T-helper 2 cell treated with Interferon-gamma antibody and Interleukin-4, amounts not matched to agents 5 μg/mL and 100 μg/mL, for 36 hours (primary cell): ENCODE measurements at regions not wholly inside any gene's neighbourhood (a gene's known extent, or its start where the extent isn't known, plus 50 kb on each side); places are given as distances from the start of the nearest gene placed in this dataset.

Source experiments
- DNase-seq: peaks from one replicate; pipeline ENCODE4 v3.0.0; 2021; ENCODE audit warnings: low spot score
- H3K27ac Mint-ChIP-seq: one replicate; pipeline ENCODE4 v1.8.0; 2021; ENCODE audit warnings: mild to moderate bottlenecking, mixed read lengths
- H3K27me3 Mint-ChIP-seq: one replicate; pipeline ENCODE4 v1.8.0; 2021; ENCODE audit warnings: low read depth, mixed read lengths
- H3K36me3 Mint-ChIP-seq: one replicate; pipeline ENCODE4 v1.8.0; 2021; ENCODE audit warnings: low read depth, mixed read lengths
- H3K4me1 Mint-ChIP-seq: one replicate; pipeline ENCODE4 v1.8.0; 2021; ENCODE audit warnings: low read depth, mixed read lengths
- H3K4me3 Mint-ChIP-seq: one replicate; pipeline ENCODE4 v1.8.0; 2022; ENCODE audit warnings: mild to moderate bottlenecking, moderate library complexity, mixed read lengths
- H3K9me3 Mint-ChIP-seq: one replicate; pipeline ENCODE4 v1.8.0; 2021; ENCODE audit warnings: mixed read lengths

DNA sequence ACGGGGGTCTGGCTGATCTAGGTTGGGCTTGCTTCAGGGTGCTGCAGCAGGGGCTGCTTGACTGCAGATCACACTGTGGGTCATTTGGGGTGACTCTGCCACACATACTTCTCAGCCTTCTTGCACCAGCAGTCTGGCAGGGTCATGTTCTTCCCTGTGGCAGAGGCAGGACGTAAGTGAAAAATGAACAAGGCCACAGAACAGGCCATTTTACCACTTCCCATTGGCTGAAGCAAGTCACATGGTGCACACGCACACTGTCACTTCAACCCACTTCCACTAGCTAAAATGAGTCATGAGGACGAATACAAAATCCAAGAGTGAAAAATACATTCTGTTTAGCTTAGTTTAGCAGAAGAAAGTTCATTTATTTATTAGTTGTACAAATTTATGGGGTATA is 168.6 kb upstream of the GGTLC1 start:
- peaks cover 4% of the 10 kb centered on the region for H3K4me1 Mint-ChIP-seq
- no peaks in the 10 kb centered on the region for H3K9me3 Mint-ChIP-seq
- H3K27ac Mint-ChIP-seq, result no peak overlapping the region
- peaks cover 15% of the 10 kb centered on the region for H3K27me3 Mint-ChIP-seq
- H3K36me3 Mint-ChIP-seq, result no peaks in the 10 kb centered on the region
- no peak overlapping the region for H3K4me3 Mint-ChIP-seq
- DNase-seq, result no peak

DNA sequence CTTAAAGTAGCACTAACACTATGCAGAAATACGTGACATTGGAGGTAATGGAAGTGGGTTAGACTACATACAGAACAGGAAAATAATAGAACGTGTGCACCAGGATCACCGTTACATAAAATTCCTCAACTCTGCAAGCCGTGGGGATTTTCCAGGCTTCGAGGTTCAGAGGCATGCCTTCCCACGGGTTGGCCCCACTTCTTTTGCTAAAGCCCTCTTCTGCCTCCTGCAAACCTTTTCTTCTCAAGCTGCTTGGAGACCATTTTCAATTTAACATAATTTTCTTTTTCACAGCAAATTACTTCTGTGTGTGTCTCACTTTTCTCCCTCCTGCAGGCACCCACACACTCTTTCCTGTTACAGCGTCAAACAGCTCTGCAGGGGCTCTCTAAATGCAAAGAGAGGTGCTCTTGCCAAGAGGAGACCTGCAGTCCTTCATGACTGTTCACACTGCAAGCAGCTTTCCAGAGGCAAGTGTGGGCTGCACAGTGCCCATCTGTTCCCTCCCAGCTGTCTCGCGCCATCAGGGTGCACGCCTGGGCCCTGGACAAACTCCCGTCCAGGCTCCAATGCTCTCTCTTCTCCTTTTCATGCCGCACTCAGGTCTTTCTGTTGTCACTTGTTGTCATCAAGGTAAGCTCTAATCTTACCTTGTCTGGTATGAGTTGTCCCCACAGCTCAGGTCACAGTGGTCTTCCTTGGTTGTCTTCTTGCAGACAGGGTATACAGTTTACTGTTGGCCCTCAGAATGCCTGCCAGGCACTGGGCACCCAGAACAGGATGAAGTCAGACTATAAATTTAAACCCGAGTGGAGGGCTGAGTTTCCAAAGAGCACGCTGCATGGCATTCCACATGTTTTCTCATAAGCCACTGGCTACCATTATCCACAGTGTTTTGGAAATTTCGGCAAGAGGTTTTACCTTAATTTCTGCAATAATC is 164.8 kb upstream of the GGTLC1 start:
- DNase-seq, result no peak
- Mint-ChIP-seq H3K27me3 (peaks cover 15% of the 10 kb centered on the region), H3K9me3 (peaks cover 4% of the 10 kb centered on the region), H3K4me1 (peaks cover 11% of the 10 kb centered on the region), H3K36me3 (no peaks in the 10 kb centered on the region), H3K4me3 (no peak overlapping the region), H3K27ac (no peak overlapping the region)

DNA sequence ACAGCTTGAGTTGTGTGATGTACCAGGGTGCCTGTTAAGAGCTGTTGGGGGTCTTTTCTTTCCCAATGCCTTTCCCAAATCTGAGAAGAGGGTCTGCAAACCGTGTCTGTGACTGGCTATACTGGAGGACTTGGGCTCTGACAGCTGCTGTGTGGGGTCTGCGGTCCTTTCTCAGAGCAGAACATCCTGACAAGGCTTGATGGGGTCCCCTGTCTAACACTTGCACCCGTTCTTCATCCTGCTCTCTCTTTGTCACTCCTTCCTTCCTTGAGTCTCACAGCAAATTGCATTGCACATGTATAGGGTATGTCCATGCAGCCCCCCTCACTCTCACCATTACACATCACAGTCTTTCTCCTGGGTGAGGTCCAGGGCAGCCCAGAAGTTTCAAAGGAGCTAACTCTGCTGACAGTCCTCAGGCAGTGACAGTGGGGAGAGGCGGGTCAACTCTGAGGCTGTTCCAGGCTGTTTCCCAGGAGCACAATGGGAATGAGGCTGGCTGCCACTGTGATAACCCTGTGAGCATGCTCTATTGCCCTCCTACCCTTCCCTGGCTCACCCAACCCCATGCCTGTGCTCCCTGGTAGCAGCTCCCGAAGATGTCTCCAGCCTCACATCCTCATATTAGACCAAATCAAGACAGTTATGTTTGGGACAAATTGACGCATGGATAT is 163.2 kb upstream of the GGTLC1 start:
- Mint-ChIP-seq H3K4me3 (no peak overlapping the region), H3K9me3 (peaks cover 5% of the 10 kb centered on the region), H3K36me3 (no peaks in the 10 kb centered on the region), H3K27ac (no peak overlapping the region), H3K27me3 (peaks cover 15% of the 10 kb centered on the region), H3K4me1 (peaks cover 17% of the 10 kb centered on the region)
- no peak for DNase-seq

DNA sequence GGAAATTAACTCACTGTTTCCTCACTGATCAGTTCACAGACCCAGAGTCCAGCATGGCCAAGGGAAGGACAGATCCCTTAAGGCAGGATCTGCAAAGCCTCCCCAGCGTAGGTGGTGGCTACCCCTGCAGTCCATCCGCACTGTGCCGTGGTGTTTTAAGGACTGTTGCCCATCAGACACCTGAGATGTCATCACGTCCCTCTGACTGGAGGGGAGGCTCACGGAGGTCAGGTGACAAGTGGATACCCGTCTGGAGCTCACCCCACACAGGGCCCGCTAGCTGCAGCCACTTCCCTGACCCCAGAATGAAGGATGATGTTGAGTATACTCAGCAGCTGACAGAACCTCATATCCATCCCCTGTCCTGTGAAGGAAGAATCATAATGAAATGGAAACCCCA is 161.8 kb upstream of the GGTLC1 start:
- Mint-ChIP-seq H3K27me3 (peaks cover 17% of the 10 kb centered on the region), H3K4me3 (no peak overlapping the region), H3K4me1 (peaks cover 17% of the 10 kb centered on the region), H3K9me3 (peaks cover 5% of the 10 kb centered on the region), H3K36me3 (no peaks in the 10 kb centered on the region), H3K27ac (no peak overlapping the region)
- no peak for DNase-seq

DNA sequence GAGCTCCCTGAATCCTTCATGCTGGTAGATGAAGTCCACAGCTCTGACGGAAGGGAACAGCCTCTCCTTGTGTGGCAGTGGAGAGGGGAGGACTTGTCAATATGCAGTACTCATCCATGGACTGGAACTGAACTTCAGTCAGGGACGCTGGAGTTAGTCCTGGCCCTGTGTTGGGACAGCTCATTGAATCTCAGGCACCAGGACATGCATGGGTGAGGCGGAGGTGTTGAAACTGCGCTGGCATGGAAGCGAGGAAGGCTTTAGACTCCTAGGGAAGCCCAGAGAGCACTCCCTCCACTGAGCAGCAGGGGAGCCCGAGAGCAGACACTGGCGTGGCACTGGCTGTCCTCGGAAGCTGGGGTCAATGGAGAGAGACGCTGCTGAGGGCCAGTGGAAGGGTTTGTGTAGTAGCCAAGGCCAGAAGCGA is 161.3 kb upstream of the GGTLC1 start:
- Mint-ChIP-seq H3K27ac (no peak overlapping the region), H3K4me3 (no peak overlapping the region)
- DNase-seq, result no peak

DNA sequence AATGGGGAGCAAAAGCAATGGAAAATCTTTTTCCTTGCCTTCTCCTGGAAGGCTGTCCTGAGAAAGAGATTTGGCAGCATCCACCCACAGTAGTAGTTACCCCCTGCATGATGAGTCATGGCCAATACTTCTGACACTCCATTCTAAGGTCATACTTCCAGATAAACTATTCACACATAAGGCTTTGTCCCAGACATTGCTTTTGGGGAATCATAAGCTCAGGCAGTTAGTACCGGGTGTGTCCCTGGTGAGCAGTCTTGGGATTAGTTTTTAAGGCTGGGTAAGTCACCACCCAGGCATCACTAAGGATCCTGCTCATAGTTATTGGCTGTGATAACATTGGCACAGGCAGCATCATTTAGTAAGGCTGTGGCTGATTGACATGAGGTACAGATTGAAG is 160.6 kb upstream of the GGTLC1 start:
- no peak for DNase-seq

More for the DNA sequence above, 161.3 kb upstream of the GGTLC1 start:
- Mint-ChIP-seq H3K36me3 (no peaks in the 10 kb centered on the region), H3K4me1 (peaks cover 19% of the 10 kb centered on the region), H3K27me3 (peaks cover 15% of the 10 kb centered on the region), H3K9me3 (peaks cover 5% of the 10 kb centered on the region)

DNA sequence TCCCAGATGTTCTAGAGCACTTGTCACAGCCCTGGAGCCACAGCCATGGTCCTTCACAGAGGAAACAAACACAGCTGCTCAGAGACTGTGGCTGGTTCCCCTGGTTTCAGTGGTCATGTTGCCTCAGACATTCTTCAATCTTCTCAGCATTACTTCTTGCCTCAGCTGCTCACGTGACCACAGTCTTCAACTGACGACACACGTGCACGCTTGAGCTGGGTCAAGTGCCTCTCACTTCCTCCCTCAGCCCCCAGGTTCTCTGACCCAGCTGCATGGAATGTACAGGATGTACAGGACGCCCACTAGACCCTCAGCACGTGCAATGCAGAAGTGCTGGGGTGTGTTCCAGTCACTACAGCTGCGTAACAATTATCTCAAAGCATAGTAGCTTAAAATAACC is 159.8 kb upstream of the GGTLC1 start:
- H3K4me3 Mint-ChIP-seq, result peak overlapping the region; percentile 33

More for the DNA sequence above, 160.6 kb upstream of the GGTLC1 start:
- Mint-ChIP-seq H3K9me3 (peaks cover 5% of the 10 kb centered on the region), H3K4me3 (no peak overlapping the region), H3K4me1 (peaks cover 19% of the 10 kb centered on the region), H3K27ac (no peak overlapping the region), H3K27me3 (peaks cover 8% of the 10 kb centered on the region), H3K36me3 (no peaks in the 10 kb centered on the region)

DNA sequence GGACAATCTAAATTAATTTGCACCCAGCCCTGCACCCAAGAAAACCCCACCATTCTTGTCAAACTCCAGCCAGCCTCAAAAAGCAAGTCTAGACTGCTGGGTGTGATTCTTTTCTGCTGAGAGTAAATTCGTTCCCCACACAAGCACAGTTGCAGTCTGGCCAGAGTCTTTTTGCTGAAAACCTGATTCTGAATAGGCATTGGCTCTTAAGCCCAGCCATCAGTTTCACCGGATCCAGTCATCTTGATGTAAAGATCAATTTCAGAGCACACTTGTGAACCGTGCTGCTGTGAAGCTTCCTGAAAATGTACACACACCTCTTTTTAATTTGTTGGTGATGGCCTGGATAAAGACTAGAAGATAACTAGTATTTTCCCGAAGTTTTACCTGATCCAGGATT is 159.4 kb upstream of the GGTLC1 start:
- H3K27ac Mint-ChIP-seq, result no peak overlapping the region
- H3K36me3 Mint-ChIP-seq, result no peaks in the 10 kb centered on the region
- no peak for DNase-seq
- peaks cover 19% of the 10 kb centered on the region for H3K4me1 Mint-ChIP-seq
- no peak overlapping the region for H3K4me3 Mint-ChIP-seq
- peaks cover 5% of the 10 kb centered on the region for H3K27me3 Mint-ChIP-seq
- peaks cover 5% of the 10 kb centered on the region for H3K9me3 Mint-ChIP-seq

More for the DNA sequence above, 159.8 kb upstream of the GGTLC1 start:
- Mint-ChIP-seq H3K9me3 (peaks cover 5% of the 10 kb centered on the region), H3K36me3 (no peaks in the 10 kb centered on the region), H3K4me1 (peaks cover 19% of the 10 kb centered on the region), H3K27ac (peak overlapping the region; percentile 7), H3K27me3 (peaks cover 5% of the 10 kb centered on the region)
- DNase-seq, result peak; percentile 9

DNA sequence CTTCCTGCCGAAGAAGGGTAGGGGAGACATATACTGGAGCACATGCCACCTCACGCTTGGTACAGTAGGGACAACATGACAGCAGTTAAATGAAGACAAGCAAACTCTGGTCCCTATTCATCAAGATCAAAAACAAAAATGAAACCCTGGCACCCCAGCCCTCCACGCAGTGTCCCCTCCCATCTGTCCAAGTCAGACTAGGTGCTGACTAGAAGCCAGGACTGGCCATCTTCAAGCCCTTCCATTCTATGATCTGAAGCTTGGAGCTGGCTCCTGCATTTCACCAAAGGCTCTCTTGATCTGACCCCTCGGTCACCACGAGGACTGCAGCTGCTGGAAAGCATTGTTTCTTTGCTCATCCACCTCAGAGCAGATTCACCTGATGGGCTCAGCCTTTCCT is 158.9 kb upstream of the GGTLC1 start:
- H3K27ac Mint-ChIP-seq, result no peak overlapping the region
- no peaks in the 10 kb centered on the region for H3K36me3 Mint-ChIP-seq
- H3K4me3 Mint-ChIP-seq, result no peak overlapping the region

DNA sequence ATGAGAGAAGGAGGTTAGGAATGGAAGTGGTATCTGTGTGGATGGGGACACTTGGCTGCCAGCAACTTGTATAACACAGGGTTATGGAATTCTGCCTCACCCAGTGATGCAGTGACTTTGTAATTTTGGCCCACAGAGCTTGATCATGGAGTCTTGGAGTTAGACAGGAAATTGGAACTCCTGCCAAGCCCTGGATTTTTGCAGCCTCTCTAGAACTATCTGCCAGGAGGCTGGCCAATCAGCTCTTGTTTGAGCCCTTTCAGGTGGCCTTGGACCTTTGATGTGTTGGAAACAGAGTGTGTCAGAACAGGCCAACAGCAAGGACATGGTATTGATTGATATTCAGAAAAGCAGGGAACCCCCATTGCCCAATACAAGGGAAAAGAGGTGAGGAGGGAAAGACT is 157.7 kb upstream of the GGTLC1 start:
- H3K9me3 Mint-ChIP-seq, result peaks cover 11% of the 10 kb centered on the region
- no peak overlapping the region for H3K4me3 Mint-ChIP-seq
- peaks cover 19% of the 10 kb centered on the region for H3K4me1 Mint-ChIP-seq
- no peak overlapping the region for H3K27ac Mint-ChIP-seq
- peaks cover 5% of the 10 kb centered on the region for H3K27me3 Mint-ChIP-seq
- no peaks in the 10 kb centered on the region for H3K36me3 Mint-ChIP-seq
- no peak for DNase-seq

More for the DNA sequence above, 158.9 kb upstream of the GGTLC1 start:
- DNase-seq, result no peak
- peaks cover 5% of the 10 kb centered on the region for H3K9me3 Mint-ChIP-seq
- H3K4me1 Mint-ChIP-seq, result peaks cover 19% of the 10 kb centered on the region
- H3K27me3 Mint-ChIP-seq, result peaks cover 5% of the 10 kb centered on the region

DNA sequence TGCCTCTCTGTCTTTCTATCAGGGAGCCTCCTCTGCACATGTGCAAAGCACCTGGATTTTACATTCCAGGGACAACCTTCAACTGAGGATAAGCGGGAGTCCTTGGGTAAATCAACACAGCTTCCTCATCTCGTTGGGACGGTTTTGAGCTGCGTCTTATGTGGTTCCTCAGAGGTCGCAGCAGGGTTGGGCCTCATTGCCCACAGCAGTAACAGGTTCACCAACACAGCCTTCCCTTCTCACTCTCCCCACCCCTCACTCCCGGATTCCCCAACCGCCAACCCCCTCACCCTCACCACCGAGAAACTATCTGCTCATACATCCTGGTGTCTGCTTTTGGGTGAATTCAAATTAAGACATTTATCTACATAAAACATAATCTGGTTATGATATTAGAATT is 155.8 kb upstream of the GGTLC1 start:
- Mint-ChIP-seq H3K27me3 (peaks cover 5% of the 10 kb centered on the region), H3K4me1 (peaks cover 18% of the 10 kb centered on the region), H3K9me3 (peaks cover 18% of the 10 kb centered on the region), H3K27ac (no peak overlapping the region), H3K4me3 (no peak overlapping the region), H3K36me3 (no peaks in the 10 kb centered on the region)
- no peak for DNase-seq

DNA sequence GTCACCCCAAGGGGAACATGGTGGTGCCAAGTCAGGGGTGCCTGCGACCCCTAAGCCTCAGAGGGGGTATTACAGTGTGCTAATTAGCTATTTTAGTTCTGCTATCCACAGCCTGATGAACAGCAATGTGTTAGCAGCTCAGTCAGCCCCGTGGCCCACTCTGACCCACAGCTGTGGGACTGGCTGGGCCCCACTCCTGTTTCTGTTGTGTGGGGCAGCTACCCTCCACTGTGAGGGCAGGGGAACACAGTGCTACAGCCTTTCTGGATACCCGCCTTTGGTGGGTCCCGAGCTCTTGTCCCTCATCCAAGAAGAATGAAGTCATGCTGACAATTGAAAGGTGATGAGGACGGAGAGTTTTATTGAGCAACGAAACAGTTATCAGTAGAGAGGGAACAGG is 152.5 kb upstream of the GGTLC1 start:
- H3K36me3 Mint-ChIP-seq, result no peaks in the 10 kb centered on the region
- no peak overlapping the region for H3K4me3 Mint-ChIP-seq
- peaks cover 3% of the 10 kb centered on the region for H3K4me1 Mint-ChIP-seq
- peaks cover 3% of the 10 kb centered on the region for H3K27me3 Mint-ChIP-seq
- H3K27ac Mint-ChIP-seq, result no peak overlapping the region
- H3K9me3 Mint-ChIP-seq, result peaks cover 13% of the 10 kb centered on the region
- DNase-seq, result no peak

DNA sequence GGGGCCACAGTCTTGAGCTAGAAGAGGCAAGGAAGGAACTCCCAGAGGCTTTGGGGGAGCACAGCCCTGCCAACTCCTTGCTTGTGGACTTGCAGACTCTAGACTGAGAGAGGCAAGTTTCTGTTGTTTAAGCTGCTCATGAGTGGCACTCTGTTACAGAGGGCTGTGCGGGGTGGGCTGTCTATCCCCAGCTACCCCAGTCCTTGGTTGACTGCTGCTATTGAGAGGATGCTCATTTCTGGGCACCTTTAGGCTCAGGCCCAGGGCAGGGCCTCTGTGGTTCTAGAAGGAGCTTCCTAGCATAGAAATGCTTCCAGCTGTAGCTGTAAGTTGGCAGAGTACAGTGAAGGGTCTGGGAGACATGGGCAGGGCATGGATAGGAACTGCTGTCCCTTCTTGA is 151.3 kb upstream of the GGTLC1 start:
- Mint-ChIP-seq H3K4me3 (no peak overlapping the region), H3K4me1 (no peaks in the 10 kb centered on the region), H3K9me3 (peaks cover 13% of the 10 kb centered on the region), H3K27me3 (no peaks in the 10 kb centered on the region), H3K36me3 (no peaks in the 10 kb centered on the region), H3K27ac (no peak overlapping the region)
- DNase-seq, result no peak

DNA sequence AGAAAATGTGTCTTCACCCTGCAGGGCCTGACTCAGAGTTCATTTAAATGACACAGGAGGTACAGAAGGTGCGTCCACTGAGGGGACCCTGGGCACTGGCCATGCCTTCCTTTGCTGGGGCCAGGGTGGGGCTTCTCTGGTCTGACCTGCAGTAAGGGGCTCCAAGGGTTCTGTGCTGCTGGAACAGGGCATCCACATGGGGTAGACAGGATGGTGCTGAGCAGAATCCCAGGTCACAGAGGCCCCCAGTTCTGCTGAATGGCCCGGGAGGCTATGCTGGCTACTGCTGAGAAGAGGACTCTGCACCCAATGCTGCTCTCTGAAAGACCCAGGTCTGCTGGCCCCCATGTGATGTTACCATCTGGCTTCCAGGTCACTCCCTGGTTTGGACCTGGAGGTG is 150.4 kb upstream of the GGTLC1 start:
- H3K27ac Mint-ChIP-seq, result no peak overlapping the region
- peaks cover 13% of the 10 kb centered on the region for H3K9me3 Mint-ChIP-seq
- no peaks in the 10 kb centered on the region for H3K36me3 Mint-ChIP-seq

More for the DNA sequence above, 150.4 kb upstream of the GGTLC1 start:
- Mint-ChIP-seq H3K4me1 (no peaks in the 10 kb centered on the region), H3K4me3 (no peak overlapping the region), H3K27me3 (no peaks in the 10 kb centered on the region)
- no peak for DNase-seq
